Glutamatergic neuron (in vitro differentiated cells): ENCODE measurements at regions not wholly inside any gene's neighbourhood (a gene's known extent, or its start where the extent isn't known, plus 50 kb on each side); places are given as distances from the start of the nearest gene placed in this dataset.
A peak's percentile ranks its signal among the peaks of the same experiment; 100 is the strongest.

Experiments used
- DNase-seq: peaks from one replicate; pipeline ENCODE4 v3.0.0; 2022
- H3K27ac Mint-ChIP-seq: one replicate; pipeline ENCODE4 v1.8.0; 2020; ENCODE audit warnings: mild to moderate bottlenecking, mixed read lengths, inconsistent platforms; ENCODE audit not compliant: unreplicated experiment
- H3K27me3 Mint-ChIP-seq: one replicate; pipeline ENCODE4 v1.8.0; 2020; ENCODE audit warnings: mild to moderate bottlenecking, moderate library complexity, mixed read lengths, inconsistent platforms; ENCODE audit not compliant: unreplicated experiment
- H3K36me3 Mint-ChIP-seq: one replicate; pipeline ENCODE4 v1.8.0; 2020; ENCODE audit warnings: mild to moderate bottlenecking, mixed read lengths, inconsistent platforms; ENCODE audit not compliant: unreplicated experiment
- H3K4me1 Mint-ChIP-seq: one replicate; pipeline ENCODE4 v1.8.0; 2020; ENCODE audit warnings: mild to moderate bottlenecking, low read depth, mixed read lengths, inconsistent platforms; ENCODE audit not compliant: unreplicated experiment
- H3K4me3 Mint-ChIP-seq: one replicate; pipeline ENCODE4 v1.8.0; 2020; ENCODE audit warnings: mild to moderate bottlenecking, mixed read lengths, inconsistent platforms; ENCODE audit not compliant: unreplicated experiment
- H3K9me3 Mint-ChIP-seq: one replicate; pipeline ENCODE4 v1.8.0; 2020; ENCODE audit warnings: mild to moderate bottlenecking, moderate library complexity, mixed read lengths, inconsistent platforms; ENCODE audit not compliant: unreplicated experiment
- TF ChIP-seq, protein P1 (sequence below): fragments of 200-600 bp; sonication (generic); IDR thresholded peaks from one replicate; pipeline ENCODE4 v1.5.0; 2021; ENCODE audit not compliant: partially characterized antibody, unreplicated experiment

DNA sequence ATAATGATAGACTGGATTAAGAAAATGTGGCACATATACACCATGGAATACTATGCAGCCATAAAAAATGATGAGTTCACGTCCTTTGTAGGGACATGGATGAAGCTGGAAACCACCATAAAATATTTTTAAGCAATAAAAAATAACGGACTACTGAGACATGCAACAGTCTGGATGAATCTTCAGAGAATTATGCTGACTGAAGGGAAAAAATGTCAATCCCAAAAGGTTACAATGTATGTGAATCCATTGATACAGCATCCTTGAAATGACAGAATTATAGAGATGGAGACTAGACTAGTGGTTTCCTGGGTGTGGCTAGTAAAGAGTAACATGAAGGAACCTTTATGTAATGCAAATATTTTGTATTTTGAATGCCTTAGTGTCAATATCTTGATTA, 1808.6 kb upstream of the NUDT12 start:
- Mint-ChIP-seq H3K27ac (no peak overlapping the region), H3K4me1 (no peaks in the 10 kb centered on the region), H3K9me3 (no peaks in the 10 kb centered on the region), H3K4me3 (no peak overlapping the region), H3K27me3 (no peaks in the 10 kb centered on the region), H3K36me3 (no peaks in the 10 kb centered on the region)
- TF ChIP-seq, protein P1, sequence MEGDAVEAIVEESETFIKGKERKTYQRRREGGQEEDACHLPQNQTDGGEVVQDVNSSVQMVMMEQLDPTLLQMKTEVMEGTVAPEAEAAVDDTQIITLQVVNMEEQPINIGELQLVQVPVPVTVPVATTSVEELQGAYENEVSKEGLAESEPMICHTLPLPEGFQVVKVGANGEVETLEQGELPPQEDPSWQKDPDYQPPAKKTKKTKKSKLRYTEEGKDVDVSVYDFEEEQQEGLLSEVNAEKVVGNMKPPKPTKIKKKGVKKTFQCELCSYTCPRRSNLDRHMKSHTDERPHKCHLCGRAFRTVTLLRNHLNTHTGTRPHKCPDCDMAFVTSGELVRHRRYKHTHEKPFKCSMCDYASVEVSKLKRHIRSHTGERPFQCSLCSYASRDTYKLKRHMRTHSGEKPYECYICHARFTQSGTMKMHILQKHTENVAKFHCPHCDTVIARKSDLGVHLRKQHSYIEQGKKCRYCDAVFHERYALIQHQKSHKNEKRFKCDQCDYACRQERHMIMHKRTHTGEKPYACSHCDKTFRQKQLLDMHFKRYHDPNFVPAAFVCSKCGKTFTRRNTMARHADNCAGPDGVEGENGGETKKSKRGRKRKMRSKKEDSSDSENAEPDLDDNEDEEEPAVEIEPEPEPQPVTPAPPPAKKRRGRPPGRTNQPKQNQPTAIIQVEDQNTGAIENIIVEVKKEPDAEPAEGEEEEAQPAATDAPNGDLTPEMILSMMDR = no peak
- DNase-seq = no peak

DNA sequence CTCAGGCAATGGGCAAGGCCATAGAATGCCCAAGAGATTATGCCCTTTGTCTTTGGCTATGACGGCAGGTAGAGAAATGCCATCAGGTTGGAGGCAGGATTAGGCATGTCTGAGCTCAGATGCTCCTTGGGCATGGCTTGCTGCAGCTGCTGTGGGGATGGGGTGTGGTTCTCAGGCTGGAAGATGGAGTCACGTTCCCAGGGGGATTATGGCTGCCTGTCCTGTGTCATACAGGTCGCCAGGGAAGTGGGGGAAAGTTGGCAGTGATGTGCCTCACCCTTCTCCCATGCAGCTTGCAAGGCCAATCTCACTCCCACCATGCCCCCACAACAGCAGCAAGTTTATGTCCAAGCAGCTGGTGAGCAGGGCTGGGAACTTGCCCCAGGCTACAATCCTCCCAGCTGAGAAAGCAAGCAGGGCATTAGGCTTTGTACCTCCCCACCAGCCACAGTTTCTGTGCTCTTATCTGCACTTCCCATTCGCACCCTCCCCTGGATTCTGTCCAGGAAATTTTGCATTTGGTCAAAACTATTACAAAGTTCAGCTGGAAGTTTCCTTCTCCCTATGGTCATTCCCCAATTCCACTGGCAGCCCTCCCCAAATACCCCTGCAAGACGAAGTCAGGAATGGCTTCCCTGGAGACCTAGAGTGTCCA, 1788.0 kb upstream of the NUDT12 start:
- Mint-ChIP-seq H3K4me1 (peaks cover 2% of the 10 kb centered on the region), H3K9me3 (peaks cover 3% of the 10 kb centered on the region), H3K27me3 (peaks cover 2% of the 10 kb centered on the region)

DNA sequence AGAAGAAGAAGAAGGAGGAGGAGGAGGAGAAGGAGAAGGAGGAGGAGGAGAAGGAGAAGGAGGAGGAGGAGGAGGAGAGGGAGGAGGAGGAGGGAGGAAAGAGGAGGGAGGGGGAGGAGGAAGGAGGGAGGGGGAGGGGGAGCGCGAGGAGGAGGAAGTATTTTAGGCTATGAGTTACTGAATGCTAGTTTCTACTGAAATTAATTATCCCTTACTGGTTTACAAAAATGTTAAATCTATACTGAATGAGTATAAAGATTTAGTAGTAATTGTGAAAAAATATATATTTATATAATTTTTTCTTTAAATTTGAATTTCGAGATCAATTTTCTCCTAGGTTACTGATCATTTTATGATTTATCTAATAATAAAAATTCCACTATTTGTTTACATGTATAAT, 1769.0 kb upstream of the NUDT12 start:
- no peak overlapping the region for H3K27ac Mint-ChIP-seq
- TF ChIP-seq, protein P1 = no peak
- no peaks in the 10 kb centered on the region for H3K36me3 Mint-ChIP-seq
- no peaks in the 10 kb centered on the region for H3K27me3 Mint-ChIP-seq
- no peak for DNase-seq
- H3K9me3 Mint-ChIP-seq = no peaks in the 10 kb centered on the region
- no peaks in the 10 kb centered on the region for H3K4me1 Mint-ChIP-seq
- H3K4me3 Mint-ChIP-seq = no peak overlapping the region

More for the DNA sequence above, 1788.0 kb upstream of the NUDT12 start:
- H3K36me3 Mint-ChIP-seq = no peaks in the 10 kb centered on the region
- no peak overlapping the region for H3K27ac Mint-ChIP-seq
- TF ChIP-seq, protein P1 = no peak
- no peak for DNase-seq
- H3K4me3 Mint-ChIP-seq = no peak overlapping the region

DNA sequence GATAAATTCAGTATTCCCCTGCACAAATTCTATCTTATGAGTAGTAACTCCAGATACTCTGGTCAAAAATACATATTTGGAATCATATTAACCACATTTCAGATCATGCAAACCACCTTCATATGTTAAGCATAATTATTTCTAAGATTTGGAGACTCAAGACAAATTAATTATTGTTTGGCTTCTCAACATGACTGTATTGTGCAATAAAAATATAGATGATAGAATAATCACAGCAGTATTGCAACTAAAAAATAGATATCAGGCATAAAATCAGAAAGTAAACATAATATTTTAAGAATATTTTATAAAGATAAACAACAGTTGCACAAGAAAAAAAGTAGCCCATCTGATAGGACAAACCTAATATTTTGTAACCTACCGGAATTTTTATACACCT, 1767.6 kb upstream of the NUDT12 start:
- DNase-seq = no peak
- no peak overlapping the region for H3K4me3 Mint-ChIP-seq
- no peaks in the 10 kb centered on the region for H3K4me1 Mint-ChIP-seq
- TF ChIP-seq, protein P1 = no peak
- no peaks in the 10 kb centered on the region for H3K9me3 Mint-ChIP-seq
- H3K27ac Mint-ChIP-seq = no peak overlapping the region
- H3K27me3 Mint-ChIP-seq = no peaks in the 10 kb centered on the region
- H3K36me3 Mint-ChIP-seq = no peaks in the 10 kb centered on the region

DNA sequence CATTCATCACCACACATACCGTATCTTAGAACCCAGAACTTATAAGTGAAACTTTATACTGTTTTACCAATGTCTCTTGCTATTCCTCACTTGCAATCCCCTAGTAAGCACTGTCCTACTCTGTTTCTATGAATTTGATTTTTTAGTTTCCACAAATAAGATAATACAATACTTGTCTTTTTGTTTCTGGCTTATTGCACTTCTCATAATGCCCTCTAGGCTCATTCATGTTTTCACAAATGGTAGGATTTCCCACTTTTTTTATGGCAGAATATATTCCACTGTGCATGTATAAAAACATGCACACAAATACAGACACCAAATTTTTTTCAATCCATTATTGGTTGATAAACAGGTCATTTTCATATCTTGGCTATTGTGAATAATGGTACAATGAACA, 1742.3 kb upstream of the NUDT12 start:
- no peaks in the 10 kb centered on the region for H3K36me3 Mint-ChIP-seq
- TF ChIP-seq, protein P1 = peak; percentile 70
- DNase-seq = no peak
- no peaks in the 10 kb centered on the region for H3K9me3 Mint-ChIP-seq
- no peak overlapping the region for H3K27ac Mint-ChIP-seq
- no peaks in the 10 kb centered on the region for H3K27me3 Mint-ChIP-seq
- no peak overlapping the region for H3K4me3 Mint-ChIP-seq
- H3K4me1 Mint-ChIP-seq = no peaks in the 10 kb centered on the region
